Tibial nerve (tissue), 3 donors: ENCODE measurements at regions not wholly inside any gene's neighbourhood (a gene's known extent, or its start where the extent isn't known, plus 50 kb on each side); places are given as distances from the start of the nearest gene placed in this dataset.

ENCODE experiments used
- POLR2A ChIP-seq, 2 donors: fragments of 450-650 bp; IDR thresholded peaks; one replicate each; pipeline ENCODE4 v1.6.1; 2017; ENCODE audit warnings: antibody characterized with exemption in 2 of 2, mild to moderate bottlenecking in 2 of 2, moderate library complexity in 2 of 2
- TF ChIP-seq, protein P1 (sequence below), 5 experiments: fragments of 200-600 bp in 3 of 5; fragments of 450-650 bp in 2 of 5; sonication (generic) in 3 of 5; IDR thresholded peaks; one replicate each; pipeline ENCODE4 v1.5.1; 2016 to 2019; ENCODE audit warnings: antibody characterized with exemption in 5 of 5, mild to moderate bottlenecking in 3 of 5, moderate library complexity in 2 of 5

DNA sequence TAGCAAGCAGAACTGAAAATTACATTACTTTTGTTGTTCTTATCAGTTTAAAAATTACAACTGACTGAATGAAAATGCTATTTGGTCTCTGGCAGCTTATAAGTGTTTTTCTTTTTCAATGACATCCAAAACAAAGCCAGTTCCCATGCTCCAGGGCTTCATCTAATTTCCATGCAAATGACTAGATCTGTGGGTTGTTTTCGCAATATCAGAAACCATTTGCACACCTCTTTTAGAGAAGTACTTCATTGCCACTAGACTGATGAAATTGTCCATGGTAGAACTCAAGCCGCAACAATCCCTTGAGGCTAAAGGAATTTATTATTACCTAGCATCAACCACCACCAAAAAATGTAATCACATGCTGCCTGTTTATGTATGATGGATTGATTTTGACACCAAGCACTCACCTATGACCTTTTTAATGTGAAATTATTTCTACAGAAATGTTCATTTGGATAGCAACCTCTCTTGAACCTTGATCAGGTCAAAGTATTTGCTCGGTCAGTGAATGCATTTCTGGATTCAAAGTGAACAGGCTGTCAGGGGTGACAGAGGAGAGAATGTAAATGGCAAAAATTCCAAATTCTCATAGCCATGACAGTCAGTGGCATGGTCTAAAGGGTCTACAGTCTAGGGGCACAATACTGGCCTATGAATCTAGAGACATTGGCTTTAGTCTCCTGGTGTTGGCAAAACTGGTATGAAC lies 769.3 kb downstream of the SORCS1 start:
- TF ChIP-seq, protein P1, sequence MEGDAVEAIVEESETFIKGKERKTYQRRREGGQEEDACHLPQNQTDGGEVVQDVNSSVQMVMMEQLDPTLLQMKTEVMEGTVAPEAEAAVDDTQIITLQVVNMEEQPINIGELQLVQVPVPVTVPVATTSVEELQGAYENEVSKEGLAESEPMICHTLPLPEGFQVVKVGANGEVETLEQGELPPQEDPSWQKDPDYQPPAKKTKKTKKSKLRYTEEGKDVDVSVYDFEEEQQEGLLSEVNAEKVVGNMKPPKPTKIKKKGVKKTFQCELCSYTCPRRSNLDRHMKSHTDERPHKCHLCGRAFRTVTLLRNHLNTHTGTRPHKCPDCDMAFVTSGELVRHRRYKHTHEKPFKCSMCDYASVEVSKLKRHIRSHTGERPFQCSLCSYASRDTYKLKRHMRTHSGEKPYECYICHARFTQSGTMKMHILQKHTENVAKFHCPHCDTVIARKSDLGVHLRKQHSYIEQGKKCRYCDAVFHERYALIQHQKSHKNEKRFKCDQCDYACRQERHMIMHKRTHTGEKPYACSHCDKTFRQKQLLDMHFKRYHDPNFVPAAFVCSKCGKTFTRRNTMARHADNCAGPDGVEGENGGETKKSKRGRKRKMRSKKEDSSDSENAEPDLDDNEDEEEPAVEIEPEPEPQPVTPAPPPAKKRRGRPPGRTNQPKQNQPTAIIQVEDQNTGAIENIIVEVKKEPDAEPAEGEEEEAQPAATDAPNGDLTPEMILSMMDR (IDR thresholded peaks at IDR 0.05): no peak
- TF ChIP-seq POLR2A (IDR thresholded peaks at IDR 0.05): no peak
